Right lobe of liver (tissue), 6 donors: ENCODE measurements at regions not wholly inside any gene's neighbourhood (a gene's known extent, or its start where the extent isn't known, plus 50 kb on each side); places are given as distances from the start of the nearest gene placed in this dataset.
"Not testable (repeated sequence)": the region's sequence is repeated elsewhere in the genome, so short reads cannot be mapped to it uniquely, and the experiment has no call there.

ENCODE experiments used
- ATAC-seq, 4 donors: fragments of 200-7000 bp; cut with Tn5 transposase; one replicate each; pipeline ENCODE4 v1.9.1; 2020; ENCODE audit warnings: mild to moderate bottlenecking in 4 of 4, moderate library complexity in 4 of 4
- DNase-seq, 3 donors: peaks; one replicate each; pipeline ENCODE4 v3.0.0-alpha.2; 2020
- H3K27ac ChIP-seq, 3 donors: fragments of 200-600 bp; one replicate each; pipeline ENCODE4 v1.8.0; 2022
- H3K27me3 ChIP-seq, 2 donors: fragments of 200-600 bp; one replicate each; pipeline ENCODE4 v1.8.0; 2022
- H3K36me3 ChIP-seq, 4 donors: fragments of 200-600 bp; sonication (generic) in 1 of 4; one replicate each; pipeline versions ENCODE4 v1.5.1 to v1.8.0; 2017 to 2022; ENCODE audit warnings: control low read depth in 1 of 4
- H3K4me1 ChIP-seq, 4 donors: fragments of 200-600 bp; sonication (generic) in 1 of 4; one replicate each; pipeline versions ENCODE4 v1.5.1 to v1.8.0; 2017 to 2022; ENCODE audit warnings: control low read depth in 1 of 4
- H3K4me3 ChIP-seq, 3 donors: fragments of 200-600 bp; one replicate each; pipeline ENCODE4 v1.8.0; 2022
- H3K9me3 ChIP-seq, 4 donors: fragments of 200-600 bp; sonication (generic) in 1 of 4; one replicate each; pipeline versions ENCODE4 v1.5.1 to v1.8.0; 2017 to 2022; ENCODE audit warnings: control low read depth in 1 of 4
- POLR2A ChIP-seq: fragments of 450-650 bp; IDR thresholded peaks from one replicate; pipeline ENCODE4 v1.6.1; 2017; ENCODE audit warnings: antibody characterized with exemption, mild to moderate bottlenecking
- WGBS: methylation state at CpG from one replicate; pipeline ENCODE4 v1.1.6; 2018; ENCODE audit warnings: low coverage, low lambda C conversion rate; ENCODE audit not compliant: insufficient coverage; ENCODE audit errors: missing lambda C conversion rate; 5-methylcytosine and 5-hydroxymethylcytosine counted together
- intact Hi-C, 2 donors: fragments of 100-400 bp; cut with DNase I; formaldehyde crosslinking; loops; one replicate each; pipeline versions ENCODE4 v1.11.2 to v1.14.1; 2022
- TF ChIP-seq, protein P1 (sequence below), 4 donors: fragments of 200-600 bp in 3 of 4; fragments of 450-650 bp in 1 of 4; IDR thresholded peaks; one replicate each; pipeline versions ENCODE4 v1.5.1 to v1.8.0; 2016 to 2022; ENCODE audit warnings: antibody characterized with exemption in 4 of 4, mild to moderate bottlenecking in 2 of 4
- donor health status: DM: no; HTN: yes; CAD: no.
- donor health status: DM: no; HTN: no; CAD: no.
- donor health status: DM: no; HTN: no; CAD: no.
- donor health status: DM: no; HTN: yes; CAD: no.
- donor health status: DM: no; HTN: yes; CAD: no.

DNA sequence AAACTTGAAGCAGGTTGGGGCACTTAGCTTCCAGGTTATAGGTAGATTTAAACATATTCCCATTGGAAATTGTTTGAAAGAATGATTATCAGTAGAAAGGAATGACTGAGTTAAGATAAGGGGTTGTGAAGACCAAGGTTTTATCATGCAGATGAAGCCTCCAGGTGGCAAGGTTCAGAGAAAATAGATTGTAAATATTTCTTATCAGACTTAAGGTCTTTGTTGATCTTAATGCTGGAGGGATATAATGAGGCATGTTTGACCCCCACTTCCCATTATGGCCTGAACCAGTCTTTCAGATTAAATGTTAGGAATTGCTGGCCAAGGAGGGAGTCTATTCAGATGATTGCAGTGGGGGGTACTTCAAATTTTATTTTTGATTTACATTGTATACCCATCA, 1486.5 kb upstream of the PRR20A start:
- ATAC-seq (no peak), DNase-seq (no peak)
- Histone ChIP-seq H3K27ac (no peak overlapping the region), H3K36me3 (no peaks in the 10 kb centered on the region), H3K4me1 (no peaks in the 10 kb centered on the region), H3K27me3 (no peaks in the 10 kb centered on the region), H3K9me3 (no peaks in the 10 kb centered on the region), H3K4me3 (no peak overlapping the region)
- intact Hi-C loops = no loop called here
- TF ChIP-seq, protein P1, sequence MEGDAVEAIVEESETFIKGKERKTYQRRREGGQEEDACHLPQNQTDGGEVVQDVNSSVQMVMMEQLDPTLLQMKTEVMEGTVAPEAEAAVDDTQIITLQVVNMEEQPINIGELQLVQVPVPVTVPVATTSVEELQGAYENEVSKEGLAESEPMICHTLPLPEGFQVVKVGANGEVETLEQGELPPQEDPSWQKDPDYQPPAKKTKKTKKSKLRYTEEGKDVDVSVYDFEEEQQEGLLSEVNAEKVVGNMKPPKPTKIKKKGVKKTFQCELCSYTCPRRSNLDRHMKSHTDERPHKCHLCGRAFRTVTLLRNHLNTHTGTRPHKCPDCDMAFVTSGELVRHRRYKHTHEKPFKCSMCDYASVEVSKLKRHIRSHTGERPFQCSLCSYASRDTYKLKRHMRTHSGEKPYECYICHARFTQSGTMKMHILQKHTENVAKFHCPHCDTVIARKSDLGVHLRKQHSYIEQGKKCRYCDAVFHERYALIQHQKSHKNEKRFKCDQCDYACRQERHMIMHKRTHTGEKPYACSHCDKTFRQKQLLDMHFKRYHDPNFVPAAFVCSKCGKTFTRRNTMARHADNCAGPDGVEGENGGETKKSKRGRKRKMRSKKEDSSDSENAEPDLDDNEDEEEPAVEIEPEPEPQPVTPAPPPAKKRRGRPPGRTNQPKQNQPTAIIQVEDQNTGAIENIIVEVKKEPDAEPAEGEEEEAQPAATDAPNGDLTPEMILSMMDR (IDR thresholded peaks at IDR 0.05) = no peak
- no peak for TF ChIP-seq POLR2A

DNA sequence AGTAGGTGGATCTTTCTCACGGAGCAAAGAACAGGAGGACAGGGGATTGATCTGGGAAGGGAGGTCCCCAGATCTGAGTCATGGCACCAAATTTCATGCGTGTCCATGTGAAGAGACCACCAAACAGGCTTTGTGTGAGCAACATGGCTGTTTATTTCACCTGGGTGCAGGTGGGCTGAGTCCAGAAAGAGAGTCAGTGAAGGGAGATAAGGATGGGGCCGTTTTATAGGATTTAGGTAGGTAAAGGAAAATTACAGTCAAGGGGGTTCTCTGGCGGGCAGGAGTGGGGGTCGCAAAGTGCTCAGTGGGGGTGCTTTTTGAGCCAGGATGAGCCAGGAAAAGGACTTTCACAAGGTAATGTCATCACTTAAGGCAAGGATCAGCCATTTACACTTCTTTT, 1480.5 kb upstream of the PRR20A start:
- DNase-seq, H3K9me3 ChIP-seq, ATAC-seq, H3K4me3 ChIP-seq, H3K4me1 ChIP-seq, H3K27ac ChIP-seq, H3K27me3 ChIP-seq, intact Hi-C loops, H3K36me3 ChIP-seq: not testable (repeated sequence)
- 52% methylated on average over 5 of the region's 5 CpGs for WGBS

DNA sequence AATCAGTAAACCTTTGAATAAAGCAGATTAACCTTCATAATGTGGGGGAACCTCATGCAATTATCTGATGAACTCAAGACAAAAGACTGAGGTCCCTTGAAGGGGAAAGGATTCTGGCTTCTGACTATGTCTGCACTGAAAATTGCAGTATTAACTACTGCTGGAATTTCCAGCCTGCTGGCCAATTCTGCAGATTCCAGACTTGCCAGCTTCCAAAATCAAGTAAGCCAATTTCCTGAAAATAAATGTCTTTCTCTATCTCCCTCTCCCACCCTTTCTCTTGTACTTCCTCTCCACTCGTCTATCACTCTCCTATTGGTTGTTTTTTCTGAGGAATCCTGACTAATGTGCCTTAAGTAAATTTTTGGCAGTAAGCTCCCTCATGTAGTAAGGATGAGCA, 1479.9 kb upstream of the PRR20A start:
- no peaks in the 10 kb centered on the region for H3K9me3 ChIP-seq
- H3K36me3 ChIP-seq = no peaks in the 10 kb centered on the region
- TF ChIP-seq POLR2A = no peak
- TF ChIP-seq, protein P1 (IDR thresholded peaks at IDR 0.05) = no peak
- H3K4me3 ChIP-seq = no peak overlapping the region
- no peak for ATAC-seq
- intact Hi-C loops = no loop called here
- no peaks in the 10 kb centered on the region for H3K27me3 ChIP-seq
- H3K4me1 ChIP-seq = no peaks in the 10 kb centered on the region
- DNase-seq = no peak
- no peak overlapping the region for H3K27ac ChIP-seq
- WGBS = 18% methylated on average over 1 of the region's 1 CpG

DNA sequence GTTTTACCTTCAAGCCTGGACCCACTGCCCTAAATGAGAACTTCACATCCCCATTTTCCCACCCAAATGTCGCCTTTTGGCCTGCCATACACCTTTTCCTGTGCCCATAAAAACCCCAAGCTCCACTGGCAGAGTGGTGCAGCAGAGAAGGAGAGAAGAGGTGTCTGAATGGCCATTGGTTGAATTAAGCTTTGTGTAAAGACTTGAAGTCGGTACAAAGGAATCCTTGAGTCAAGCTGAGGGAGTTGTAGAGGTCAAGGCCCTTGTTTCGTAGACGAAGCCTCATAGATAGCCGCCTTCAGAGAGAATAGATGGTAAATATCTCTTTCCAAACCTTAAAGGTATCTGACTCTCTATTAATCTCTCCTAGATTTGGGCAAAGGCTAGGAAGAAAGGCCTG, 1479.2 kb upstream of the PRR20A start:
- no peak for DNase-seq
- Histone ChIP-seq H3K9me3 (no peaks in the 10 kb centered on the region), H3K27ac (no peak overlapping the region), H3K4me1 (no peaks in the 10 kb centered on the region), H3K36me3 (no peaks in the 10 kb centered on the region), H3K27me3 (no peaks in the 10 kb centered on the region), H3K4me3 (no peak overlapping the region)
- ATAC-seq = no peak
- intact Hi-C loops = no loop called here
- no peak for TF ChIP-seq POLR2A
- TF ChIP-seq, protein P1 (IDR thresholded peaks at IDR 0.05) = no peak
- WGBS = 46% methylated on average over 5 of the region's 5 CpGs

DNA sequence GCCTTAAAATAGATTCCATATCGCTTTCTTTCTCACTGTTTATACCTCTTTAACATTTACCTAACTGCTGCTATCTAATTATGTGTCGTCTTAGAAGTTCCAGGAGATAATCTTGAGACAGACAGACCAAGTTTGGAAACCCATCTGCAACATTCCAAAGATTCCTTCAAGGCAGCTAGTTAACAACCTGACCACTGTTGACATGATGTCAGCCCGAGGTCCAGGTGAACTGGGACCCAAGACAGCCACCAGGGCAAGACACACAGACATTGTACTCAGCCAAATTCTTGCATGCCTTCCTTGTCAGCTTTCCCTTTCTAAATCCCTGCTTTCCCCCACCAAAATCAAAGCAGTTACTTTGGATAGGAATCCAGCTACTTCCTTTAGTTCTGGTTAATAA, 1476.5 kb upstream of the PRR20A start:
- 32% methylated on average over 3 of the region's 3 CpGs for WGBS
- no peak for TF ChIP-seq POLR2A
- TF ChIP-seq, protein P1 (IDR thresholded peaks at IDR 0.05) = no peak
- no peak overlapping the region for H3K27ac ChIP-seq
- DNase-seq = no peak
- H3K9me3 ChIP-seq = no peaks in the 10 kb centered on the region
- ATAC-seq = no peak
- no peaks in the 10 kb centered on the region for H3K4me1 ChIP-seq
- H3K4me3 ChIP-seq = no peak overlapping the region
- H3K36me3 ChIP-seq = no peaks in the 10 kb centered on the region
- intact Hi-C loops = no loop called here
- H3K27me3 ChIP-seq = no peaks in the 10 kb centered on the region
